ENCODE measurements at regions not wholly inside any gene's neighbourhood (a gene's known extent, or its start where the extent isn't known, plus 50 kb on each side); places are given as distances from the start of the nearest gene placed in this dataset.

DNA sequence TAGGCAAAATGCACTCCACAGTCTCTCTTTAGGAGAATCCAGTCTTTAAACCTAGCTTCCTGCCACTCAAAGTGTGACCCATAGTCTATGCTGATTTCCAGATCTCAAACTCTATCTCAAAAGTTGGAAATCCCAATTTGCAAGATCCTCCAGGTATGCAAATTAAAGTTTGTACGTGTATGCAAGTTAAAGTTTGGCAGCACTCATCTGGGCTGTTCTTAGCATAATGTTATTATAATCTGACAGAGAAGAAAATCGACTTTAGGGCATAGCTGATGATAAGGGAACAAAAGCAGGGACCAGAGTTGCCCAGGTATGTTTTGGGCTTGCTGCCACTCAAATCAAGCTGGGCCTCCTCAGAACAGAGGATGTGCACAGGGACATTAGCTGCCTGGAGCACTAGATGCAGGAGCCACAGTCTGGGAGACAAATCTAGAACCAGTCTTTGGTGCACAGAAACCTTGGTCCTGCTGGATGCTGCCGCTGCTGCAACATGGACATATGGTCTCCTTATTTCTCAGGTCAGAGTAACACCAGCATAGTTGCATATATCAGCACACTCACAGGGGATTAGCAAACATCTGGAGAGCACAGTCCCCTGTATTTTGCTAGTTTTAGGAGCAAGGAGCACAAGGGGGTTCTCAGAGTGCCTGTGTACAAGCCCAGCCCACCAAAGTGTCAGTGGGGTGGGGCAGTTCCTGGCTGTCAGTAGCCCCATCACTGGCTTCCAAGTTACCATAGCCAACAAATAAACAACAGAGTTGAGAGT, 242.6 kb downstream of the TTC32 start:
- Histone ChIP-seq H3K9me2 (replicated peaks; ENCODE audit: insufficient read depth, low read length) (no peaks in the 10 kb centered on the region), H3K9me3 (replicated peaks; ENCODE audit: insufficient read depth, low read length) (no peaks in the 10 kb centered on the region), H3K9ac (ENCODE audit: low read length) (no peak overlapping the region), H3K79me2 (ENCODE audit: low read length) (no peaks in the 10 kb centered on the region), H3K36me3 (replicated peaks; ENCODE audit: insufficient read depth, low read length) (no peaks in the 10 kb centered on the region), H3K27ac (ENCODE audit: low read length) (no peak overlapping the region), H3K4me2 (ENCODE audit: low read depth, low read length) (no peak overlapping the region), H3K4me1 (ENCODE audit: low read length) (no peaks in the 10 kb centered on the region), H2AFZ (ENCODE audit: low read length) (no peak overlapping the region), H3F3A (ENCODE audit: insufficient read depth, low read length) (no peaks in the 10 kb centered on the region), H3K4me3 (ENCODE audit: low read length) (no peak overlapping the region), H3K27me3 (replicated peaks; ENCODE audit: insufficient read depth, low read length) (no peaks in the 10 kb centered on the region), H4K20me1 (ENCODE audit: insufficient read depth, low read length) (no peaks in the 10 kb centered on the region)
- TF ChIP-seq, protein P1, sequence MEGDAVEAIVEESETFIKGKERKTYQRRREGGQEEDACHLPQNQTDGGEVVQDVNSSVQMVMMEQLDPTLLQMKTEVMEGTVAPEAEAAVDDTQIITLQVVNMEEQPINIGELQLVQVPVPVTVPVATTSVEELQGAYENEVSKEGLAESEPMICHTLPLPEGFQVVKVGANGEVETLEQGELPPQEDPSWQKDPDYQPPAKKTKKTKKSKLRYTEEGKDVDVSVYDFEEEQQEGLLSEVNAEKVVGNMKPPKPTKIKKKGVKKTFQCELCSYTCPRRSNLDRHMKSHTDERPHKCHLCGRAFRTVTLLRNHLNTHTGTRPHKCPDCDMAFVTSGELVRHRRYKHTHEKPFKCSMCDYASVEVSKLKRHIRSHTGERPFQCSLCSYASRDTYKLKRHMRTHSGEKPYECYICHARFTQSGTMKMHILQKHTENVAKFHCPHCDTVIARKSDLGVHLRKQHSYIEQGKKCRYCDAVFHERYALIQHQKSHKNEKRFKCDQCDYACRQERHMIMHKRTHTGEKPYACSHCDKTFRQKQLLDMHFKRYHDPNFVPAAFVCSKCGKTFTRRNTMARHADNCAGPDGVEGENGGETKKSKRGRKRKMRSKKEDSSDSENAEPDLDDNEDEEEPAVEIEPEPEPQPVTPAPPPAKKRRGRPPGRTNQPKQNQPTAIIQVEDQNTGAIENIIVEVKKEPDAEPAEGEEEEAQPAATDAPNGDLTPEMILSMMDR (IDR thresholded peaks at IDR 0.05; ENCODE audit: low read length): no peak
- TF ChIP-seq EZH2phosphoT487 (IDR thresholded peaks at IDR 0.05; ENCODE audit: low read length) (no peak), EZH2 (optimal IDR thresholded peaks at IDR 0.05; ENCODE audit: low read depth, low read length) (no peak)
- no peak for DNase-seq

- H3K9me3 ChIP-seq (replicated peaks; ENCODE audit: insufficient read depth, low read length): no peaks in the 10 kb centered on the region
- no peak overlapping the region for H3K4me2 ChIP-seq (ENCODE audit: low read depth, low read length)
- no peaks in the 10 kb centered on the region for H4K20me1 ChIP-seq (ENCODE audit: insufficient read depth, low read length)
- H3K79me2 ChIP-seq (ENCODE audit: low read length): no peaks in the 10 kb centered on the region
- no peak overlapping the region for H3K27ac ChIP-seq (ENCODE audit: low read length)
- H3F3A ChIP-seq (ENCODE audit: insufficient read depth, low read length): no peaks in the 10 kb centered on the region
- DNase-seq: no peak
- H3K27me3 ChIP-seq (replicated peaks; ENCODE audit: insufficient read depth, low read length): no peaks in the 10 kb centered on the region
- no peaks in the 10 kb centered on the region for H3K4me1 ChIP-seq (ENCODE audit: low read length)
- no peak overlapping the region for H3K9ac ChIP-seq (ENCODE audit: low read length)
- H3K9me2 ChIP-seq (replicated peaks; ENCODE audit: insufficient read depth, low read length): no peaks in the 10 kb centered on the region
- no peaks in the 10 kb centered on the region for H3K36me3 ChIP-seq (replicated peaks; ENCODE audit: insufficient read depth, low read length)
- no peak overlapping the region for H2AFZ ChIP-seq (ENCODE audit: low read length)
- no peak overlapping the region for H3K4me3 ChIP-seq (ENCODE audit: low read length)
- TF ChIP-seq EZH2phosphoT487 (IDR thresholded peaks at IDR 0.05; ENCODE audit: low read length): no peak
- TF ChIP-seq EZH2 (optimal IDR thresholded peaks at IDR 0.05; ENCODE audit: low read depth, low read length): no peak
- TF ChIP-seq, protein P1 (IDR thresholded peaks at IDR 0.05; ENCODE audit: low read length): no peak
Measured at GRCh38 chr2:19656011-19656410, 245.8 kb downstream of the TTC32 start.

DNA sequence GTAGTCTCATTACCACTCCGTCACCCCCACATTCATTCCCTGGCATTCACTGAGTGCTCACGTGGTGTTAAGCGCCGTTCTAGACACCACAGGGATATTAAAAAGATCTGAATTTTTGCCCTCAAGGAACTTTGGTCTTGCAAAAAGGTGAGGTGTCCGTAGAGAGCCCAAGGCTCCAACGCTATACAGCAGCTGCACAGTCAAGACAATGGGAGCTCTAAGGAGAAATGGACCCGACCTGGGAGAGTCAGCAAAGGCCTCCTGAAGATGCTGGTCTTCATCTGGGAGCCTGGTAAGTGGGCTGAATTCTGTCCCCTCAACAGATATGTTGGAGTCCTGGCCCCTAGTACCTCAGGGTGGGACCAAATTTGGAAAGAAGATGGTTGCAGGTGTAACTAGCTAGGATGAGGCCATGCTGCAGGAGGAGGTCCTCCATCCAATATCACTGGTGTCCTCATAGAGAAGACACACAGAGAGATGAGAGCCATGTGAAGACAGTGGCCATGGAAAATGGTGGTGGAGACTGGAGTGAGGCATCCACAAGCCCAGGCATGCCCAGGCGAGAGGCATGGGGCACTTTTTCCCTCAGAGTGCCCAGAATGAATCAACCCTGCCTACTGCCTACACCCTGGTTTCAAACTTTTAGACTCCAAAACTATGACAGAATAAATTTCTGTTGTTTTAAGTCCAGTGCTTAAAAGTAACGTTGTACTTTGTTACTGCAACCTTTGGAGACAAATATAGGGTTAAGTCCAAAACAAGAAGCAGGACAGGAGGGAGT, 247.3 kb downstream of the TTC32 start:
- no peaks in the 10 kb centered on the region for H3K79me2 ChIP-seq (ENCODE audit: low read length)
- no peaks in the 10 kb centered on the region for H4K20me1 ChIP-seq (ENCODE audit: insufficient read depth, low read length)
- no peak overlapping the region for H3K4me2 ChIP-seq (ENCODE audit: low read depth, low read length)
- H3K27me3 ChIP-seq (replicated peaks; ENCODE audit: insufficient read depth, low read length): no peaks in the 10 kb centered on the region
- DNase-seq: no peak
- H3K27ac ChIP-seq (ENCODE audit: low read length): no peak overlapping the region
- H3K9me3 ChIP-seq (replicated peaks; ENCODE audit: insufficient read depth, low read length): no peaks in the 10 kb centered on the region
- no peak overlapping the region for H3K4me3 ChIP-seq (ENCODE audit: low read length)
- no peaks in the 10 kb centered on the region for H3K4me1 ChIP-seq (ENCODE audit: low read length)
- no peaks in the 10 kb centered on the region for H3K9me2 ChIP-seq (replicated peaks; ENCODE audit: insufficient read depth, low read length)
- H3K36me3 ChIP-seq (replicated peaks; ENCODE audit: insufficient read depth, low read length): no peaks in the 10 kb centered on the region
- no peak for TF ChIP-seq EZH2phosphoT487 (IDR thresholded peaks at IDR 0.05; ENCODE audit: low read length)
- TF ChIP-seq, protein P1 (IDR thresholded peaks at IDR 0.05; ENCODE audit: low read length): no peak
- no peak for TF ChIP-seq EZH2 (optimal IDR thresholded peaks at IDR 0.05; ENCODE audit: low read depth, low read length)
- no peak overlapping the region for H2AFZ ChIP-seq (ENCODE audit: low read length)
- no peak overlapping the region for H3K9ac ChIP-seq (ENCODE audit: low read length)
- H3F3A ChIP-seq (ENCODE audit: insufficient read depth, low read length): no peaks in the 10 kb centered on the region

Measured in MM.1S (cell line).